ENCODE measurements at regions not wholly inside any gene's neighbourhood (a gene's known extent, or its start where the extent isn't known, plus 50 kb on each side); places are given as distances from the start of the nearest gene placed in this dataset.

GRCh38 chr18:73258375-73259087, 390.7 kb upstream of the NETO1 start:
- DNase-seq (ENCODE audit: low read depth in 4 of 4, low spot score in 1 of 4), result no peak

- no peak for DNase-seq (ENCODE audit: low read depth in 4 of 4, low spot score in 1 of 4)
These were observed 386.8 kb upstream of the NETO1 start for GRCh38 chr18:73254564-73254963.

DNA sequence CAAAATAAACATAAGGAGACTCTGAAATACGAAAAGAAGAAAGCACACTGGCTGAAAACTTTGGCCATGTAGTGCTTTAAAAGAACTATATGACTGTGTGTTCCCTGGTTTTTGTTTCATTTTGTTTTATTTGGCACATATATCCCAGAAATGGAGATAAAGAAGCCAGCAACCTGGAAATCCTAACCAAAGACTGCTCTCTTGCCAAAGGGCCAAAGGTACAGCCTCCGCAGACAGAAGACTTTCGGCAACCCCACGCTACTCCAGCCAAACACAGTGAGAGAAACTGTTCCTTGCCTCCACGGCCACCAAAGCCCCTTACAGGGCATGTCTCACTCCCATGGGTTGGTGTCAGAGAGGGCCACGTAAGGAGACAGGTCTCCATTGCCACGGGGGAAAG, 381.2 kb upstream of the NETO1 start:
- no peak for DNase-seq (ENCODE audit: low read depth in 4 of 4, low spot score in 1 of 4)

GRCh38 chr18:73246763-73247162, 379.0 kb upstream of the NETO1 start:
- DNase-seq (ENCODE audit: low read depth in 4 of 4, low spot score in 1 of 4), result no peak

GRCh38 chr18:73245345-73245744, 377.6 kb upstream of the NETO1 start:
- DNase-seq (ENCODE audit: low read depth in 4 of 4, low spot score in 1 of 4), result no peak

DNA sequence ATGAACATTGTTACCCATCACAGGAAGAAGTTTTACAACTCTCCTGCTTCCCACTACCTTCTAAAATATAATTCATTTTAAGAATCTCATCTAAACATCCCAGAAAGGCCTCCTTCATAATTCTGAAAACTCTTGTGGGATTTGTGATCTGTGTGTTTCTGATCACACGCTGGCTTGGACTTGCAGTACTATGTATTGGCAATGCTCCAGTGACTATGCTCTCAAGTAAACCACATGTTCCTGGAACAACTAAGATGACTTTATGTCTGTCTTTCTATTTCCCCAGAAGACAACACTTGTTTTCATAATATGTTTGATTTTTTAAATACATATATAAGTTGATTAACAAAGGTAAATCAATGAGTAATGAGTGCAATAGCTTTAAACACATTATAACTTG, 376.6 kb upstream of the NETO1 start:
- DNase-seq (ENCODE audit: low read depth in 4 of 4, low spot score in 1 of 4), result no peak

DNA sequence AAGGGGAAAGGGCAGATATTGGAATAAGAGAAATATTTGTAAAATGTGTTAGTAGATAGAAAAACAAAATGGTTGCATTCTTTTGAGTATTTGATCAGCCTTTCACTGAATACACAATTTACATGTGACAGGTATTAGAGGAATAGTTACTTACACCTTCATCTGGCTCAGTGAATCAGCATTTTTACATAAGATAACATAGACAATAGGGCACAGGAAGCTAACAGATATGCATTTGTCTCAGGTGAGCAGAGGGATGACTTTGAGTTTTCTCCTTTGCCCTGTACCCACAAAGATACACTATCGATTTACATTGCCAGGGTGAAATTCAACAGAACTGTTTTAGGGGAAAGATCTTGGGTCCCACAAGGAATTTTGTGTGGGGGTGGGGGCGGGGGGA, 373.1 kb upstream of the NETO1 start:
- DNase-seq (ENCODE audit: low read depth in 4 of 4, low spot score in 1 of 4), result no peak

- no peak for DNase-seq (ENCODE audit: low read depth in 4 of 4, low spot score in 1 of 4)
These were observed 368.1 kb upstream of the NETO1 start for GRCh38 chr18:73235921-73236320.

DNA sequence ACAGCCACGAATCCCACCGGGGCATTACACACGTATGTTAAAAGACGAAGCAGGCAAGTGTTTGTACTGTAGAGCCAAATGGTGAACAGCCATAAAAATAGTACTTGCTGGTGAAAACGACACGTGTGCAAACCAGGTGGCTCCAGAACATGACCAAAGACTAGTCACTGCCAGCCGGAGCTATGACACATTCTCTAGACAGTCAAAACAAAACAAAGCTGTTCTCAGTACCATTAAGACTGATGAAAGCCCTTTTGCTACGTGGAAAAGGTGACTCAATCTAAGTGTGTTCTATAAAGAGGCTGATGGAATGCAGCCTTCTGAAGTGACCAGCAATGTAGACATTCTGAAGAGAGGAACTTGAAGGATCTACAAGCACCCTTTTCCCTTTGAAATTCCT, 367.7 kb upstream of the NETO1 start:
- no peak for DNase-seq (ENCODE audit: low read depth in 4 of 4, low spot score in 1 of 4)

DNA sequence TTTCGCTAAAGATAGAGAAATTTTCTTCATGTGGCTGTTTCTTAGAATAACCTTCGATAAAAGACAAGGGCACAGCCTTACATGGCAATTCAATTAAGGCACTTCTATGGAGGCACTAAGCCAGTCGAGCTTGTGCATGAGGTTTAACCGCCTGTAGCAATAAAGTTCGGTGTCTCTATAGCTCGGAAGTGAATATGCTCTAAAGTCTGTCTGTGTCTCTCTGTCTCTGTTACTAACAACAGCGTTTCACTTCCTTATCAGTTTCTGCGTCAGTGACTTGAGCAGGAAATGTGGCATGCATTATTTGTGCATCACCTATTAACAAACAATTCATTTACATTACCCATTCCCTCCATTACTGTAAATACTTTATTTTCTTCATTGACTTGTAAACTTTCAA, 365.1 kb upstream of the NETO1 start:
- no peak for DNase-seq (ENCODE audit: low read depth in 4 of 4, low spot score in 1 of 4)

DNA sequence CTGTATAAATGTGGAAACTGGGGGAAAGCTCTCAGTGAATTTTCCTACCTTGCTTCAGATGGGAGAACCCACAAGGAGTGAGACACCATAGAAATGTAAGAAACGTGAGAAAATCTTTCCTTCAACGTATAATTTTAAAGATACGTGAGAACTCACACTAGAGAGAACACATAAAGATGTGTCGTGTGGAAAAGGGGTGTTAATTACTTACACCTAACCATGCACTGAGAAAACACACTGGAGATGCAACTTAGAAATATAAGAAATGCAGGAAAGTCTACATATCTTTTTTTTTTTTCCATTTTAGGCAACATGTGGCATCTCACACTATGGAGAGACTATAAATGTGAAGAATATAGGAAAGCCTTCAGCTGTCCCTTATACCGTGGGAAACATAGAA, 352.9 kb upstream of the NETO1 start:
- DNase-seq (ENCODE audit: low read depth in 4 of 4, low spot score in 1 of 4), result no peak

DNA sequence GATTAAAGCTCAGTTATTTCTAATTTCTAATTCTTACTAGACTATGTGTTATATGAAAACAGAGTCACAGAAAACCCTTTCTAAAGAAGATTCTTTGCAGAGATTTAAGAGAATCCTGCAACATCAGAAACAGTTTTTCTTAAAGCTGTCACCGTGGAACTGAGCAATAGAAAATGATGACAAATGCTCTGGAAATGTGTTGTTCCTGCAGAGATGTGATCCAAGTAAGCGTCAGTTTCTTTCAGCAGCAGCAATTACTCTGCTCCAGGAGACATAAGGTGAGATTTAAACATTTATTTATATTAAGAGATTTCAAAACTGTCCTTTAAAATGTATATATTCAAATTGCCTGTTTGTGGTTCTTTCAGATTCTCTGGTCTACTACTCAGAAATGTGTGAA, 350.5 kb upstream of the NETO1 start:
- DNase-seq (ENCODE audit: low read depth in 4 of 4, low spot score in 1 of 4), result no peak

DNA sequence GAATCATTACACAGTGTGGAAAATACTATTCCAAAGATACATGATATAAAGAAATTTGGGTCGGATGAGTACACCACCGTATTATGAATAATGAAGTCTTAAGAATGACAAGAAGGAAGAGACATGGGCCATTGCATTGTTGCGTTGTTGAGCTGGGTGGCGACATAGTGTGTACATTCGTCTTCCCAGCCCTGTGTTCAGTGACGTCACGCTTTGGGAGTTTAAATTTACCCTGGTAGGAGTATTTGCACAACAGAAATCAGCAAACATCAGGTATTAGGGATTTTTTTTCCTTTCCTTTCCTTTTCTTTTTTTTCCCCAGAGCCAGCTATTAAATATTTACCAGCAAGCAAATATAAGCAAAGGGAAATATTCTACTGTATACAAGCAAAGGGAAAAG, 347.2 kb upstream of the NETO1 start:
- DNase-seq (ENCODE audit: low read depth in 4 of 4, low spot score in 1 of 4), result no peak

DNA sequence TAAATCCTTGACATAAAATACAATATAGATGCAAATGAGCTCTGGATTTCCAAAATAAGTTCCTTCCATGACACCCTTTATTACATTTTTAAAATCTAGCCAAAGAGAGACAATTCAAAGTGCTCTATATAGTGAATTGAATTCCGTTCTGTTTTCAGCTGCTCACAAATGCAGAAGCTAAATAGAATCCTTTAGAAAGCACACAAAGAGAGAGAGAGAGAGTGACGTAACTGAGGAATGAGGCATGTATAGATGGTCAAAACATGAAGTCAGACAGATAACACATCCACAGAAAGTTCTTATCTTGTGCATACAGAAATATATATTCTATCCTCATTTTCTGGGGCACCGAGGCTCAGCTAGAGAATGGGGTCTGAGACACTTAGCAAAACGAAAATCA, 344.7 kb upstream of the NETO1 start:
- no peak for DNase-seq (ENCODE audit: low read depth in 4 of 4, low spot score in 1 of 4)

- no peak for DNase-seq (ENCODE audit: low read depth in 4 of 4, low spot score in 1 of 4)
These were observed 334.2 kb upstream of the NETO1 start for GRCh38 chr18:73201940-73202339.

GRCh38 chr18:73199151-73199550, 331.4 kb upstream of the NETO1 start:
- DNase-seq (ENCODE audit: low read depth in 4 of 4, low spot score in 1 of 4), result no peak

DNA sequence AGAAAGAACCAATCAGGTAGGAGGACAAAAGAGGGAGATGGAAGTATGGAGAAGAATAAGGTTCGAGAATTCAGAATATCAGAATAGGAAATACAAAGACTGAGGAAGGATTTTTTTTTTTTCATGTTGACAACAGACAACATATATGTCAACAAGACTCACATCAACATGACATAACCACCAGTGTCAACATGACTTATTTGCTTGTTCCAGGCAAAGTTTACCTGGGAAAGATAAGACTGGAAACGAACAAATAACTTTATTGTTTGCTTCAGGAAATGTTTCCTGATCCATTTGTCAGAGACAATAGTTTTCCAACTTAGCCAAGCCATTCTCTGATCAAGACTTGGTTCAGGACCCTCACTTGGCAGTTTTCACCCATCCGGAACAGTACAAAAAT, 321.9 kb upstream of the NETO1 start:
- no peak for DNase-seq (ENCODE audit: low read depth in 4 of 4, low spot score in 1 of 4)

GRCh38 chr18:73168236-73168635, 300.4 kb upstream of the NETO1 start:
- DNase-seq (ENCODE audit: low read depth in 4 of 4, low spot score in 1 of 4), result no peak

- no peak for DNase-seq (ENCODE audit: low read depth in 4 of 4, low spot score in 1 of 4)
These were observed 296.6 kb upstream of the NETO1 start for GRCh38 chr18:73164430-73164829.

GRCh38 chr18:73163236-73163635, 295.4 kb upstream of the NETO1 start:
- no peak for DNase-seq (ENCODE audit: low read depth in 4 of 4, low spot score in 1 of 4)

DNA sequence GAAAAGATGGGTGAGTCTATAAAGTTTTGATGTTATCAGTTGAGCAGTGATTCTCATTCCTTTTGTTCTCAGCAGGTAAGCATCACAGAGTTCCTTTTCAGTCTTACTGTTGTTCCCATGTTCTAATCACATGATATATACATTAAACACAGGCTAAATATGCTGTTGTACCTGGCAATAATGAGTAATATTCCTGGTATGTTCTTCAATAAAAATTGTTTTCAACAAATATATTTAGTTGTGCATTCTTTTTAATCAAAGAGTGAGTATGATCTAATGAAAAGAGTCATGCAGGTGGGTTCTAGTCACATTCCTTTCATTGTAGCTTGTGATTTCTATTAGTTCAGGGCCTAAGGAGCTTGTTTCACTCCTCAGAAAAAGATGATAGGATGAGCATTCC, 288.3 kb upstream of the NETO1 start:
- no peak for DNase-seq (ENCODE audit: low read depth in 4 of 4, low spot score in 1 of 4)

- DNase-seq (ENCODE audit: low read depth in 4 of 4, low spot score in 1 of 4), result no peak
These were observed 285.5 kb upstream of the NETO1 start for GRCh38 chr18:73153271-73153670.

DNA sequence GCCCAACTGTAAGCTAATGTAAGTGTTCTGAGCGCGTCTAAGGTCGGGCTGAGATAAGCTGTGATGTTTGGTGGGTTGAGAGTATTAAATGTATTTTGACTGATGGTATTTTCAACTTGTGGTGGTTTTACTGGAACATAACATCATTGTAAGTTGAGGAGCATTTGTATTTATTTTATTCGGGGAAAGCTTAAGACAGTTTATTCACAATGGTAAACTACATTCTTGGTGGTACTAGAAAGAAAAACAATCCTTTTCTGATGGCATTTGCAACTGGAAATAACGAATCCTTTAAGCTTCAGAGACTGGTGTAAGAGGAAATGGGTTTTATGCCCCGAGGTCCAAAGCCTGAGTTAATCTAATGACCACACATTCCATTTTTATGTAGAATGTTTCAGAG, 283.3 kb upstream of the NETO1 start:
- no peak for DNase-seq (ENCODE audit: low read depth in 4 of 4, low spot score in 1 of 4)

DNA sequence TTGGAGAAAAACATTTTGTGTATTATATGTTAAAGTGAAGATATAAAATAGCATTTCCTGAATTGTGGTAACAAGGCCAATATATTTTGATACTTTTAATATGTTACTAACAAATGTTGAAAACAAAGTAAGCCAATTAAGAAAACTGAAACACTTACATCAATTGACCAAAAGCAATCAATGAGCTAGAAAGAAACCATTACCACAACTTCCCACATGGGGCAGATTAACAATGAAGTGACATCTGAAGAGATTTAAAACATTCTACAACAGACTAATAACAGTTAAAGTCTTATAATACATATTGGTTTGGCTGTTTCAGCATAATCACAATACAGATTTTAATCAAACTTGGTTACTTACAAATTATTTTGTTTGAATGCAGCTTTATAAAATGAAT, 282.4 kb upstream of the NETO1 start:
- no peak for DNase-seq (ENCODE audit: low read depth in 4 of 4, low spot score in 1 of 4)
